HK-2 (cell line): ENCODE measurements at regions not wholly inside any gene's neighbourhood (a gene's known extent, or its start where the extent isn't known, plus 50 kb on each side); places are given as distances from the start of the nearest gene placed in this dataset.

Experiments used
- DNase-seq: peaks from one replicate; pipeline ENCODE4 v3.0.0-alpha.2; 2018; ENCODE audit not compliant: unreplicated experiment

DNA sequence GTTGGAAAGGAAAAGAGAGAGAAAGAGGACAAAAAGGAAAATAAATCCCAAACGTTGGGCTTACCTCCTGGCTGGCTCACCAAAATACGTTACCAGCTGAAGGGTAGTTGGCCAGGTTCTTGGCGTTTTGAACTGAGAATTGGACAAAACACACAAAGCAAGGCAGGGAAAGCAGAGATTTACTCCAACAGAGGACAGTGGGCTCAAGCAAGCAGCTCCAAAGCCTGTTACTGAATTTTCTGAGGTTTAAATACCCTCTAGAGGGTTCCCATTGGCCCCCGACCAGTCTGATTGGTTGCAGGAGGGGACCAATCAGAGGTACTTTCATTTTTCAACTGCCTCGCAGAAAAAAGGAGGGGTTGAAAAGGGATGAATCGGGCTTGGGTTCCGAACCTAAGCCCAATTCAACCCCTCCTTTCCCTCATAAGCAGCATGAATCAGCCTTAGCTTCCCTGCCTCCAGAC lies 55.6 kb upstream of the ALOX12 start:
- DNase-seq = no peak

DNA sequence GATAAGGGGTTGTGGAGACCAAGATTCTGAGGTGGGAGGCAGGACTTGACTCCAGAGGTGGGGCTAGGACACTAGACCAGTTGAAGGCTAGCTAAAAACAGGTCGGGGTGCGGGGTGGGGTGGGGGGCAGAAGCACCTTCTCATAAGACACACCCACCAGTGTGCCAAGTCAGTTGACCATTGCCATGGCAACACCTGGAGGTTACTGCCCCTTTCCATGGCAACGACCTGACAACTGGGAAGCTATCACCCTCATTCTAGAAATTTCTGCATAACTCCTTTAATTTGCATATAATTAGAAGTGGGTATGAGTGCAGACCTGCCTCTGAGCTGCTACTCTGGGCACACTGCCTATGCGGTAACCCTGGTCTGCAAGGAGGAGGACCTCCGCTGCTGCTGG lies 53.9 kb upstream of the ALOX12 start:
- DNase-seq = no peak

GRCh38 chr17:6943406-6943805 lies 52.4 kb upstream of the ALOX12 start:
- DNase-seq = no peak
